Large intestine (tissue), 3 donors: ENCODE measurements at regions not wholly inside any gene's neighbourhood (a gene's known extent, or its start where the extent isn't known, plus 50 kb on each side); places are given as distances from the start of the nearest gene placed in this dataset.
A peak's percentile ranks its signal among the peaks of the same experiment; 100 is the strongest.

Source experiments
- DNase-seq, 2 donors: peaks; one replicate each; pipeline versions ENCODE4 v3.0.0 to v3.0.0-alpha.2; 2013
- H3K27ac ChIP-seq: one replicate; pipeline ENCODE4 v1.5.1; 2013; ENCODE audit warnings: low read length
- H3K27me3 ChIP-seq: 2 replicates; pipeline ENCODE4 v1.6.1; 2013; ENCODE audit warnings: low read length; ENCODE audit not compliant: control insufficient read depth, insufficient read depth
- H3K36me3 ChIP-seq: 2 replicates; pipeline ENCODE4 v1.6.1; 2013; ENCODE audit warnings: low read length; ENCODE audit not compliant: control insufficient read depth, insufficient read depth
- H3K4me1 ChIP-seq: one replicate; pipeline ENCODE4 v1.6.1; 2013; ENCODE audit warnings: low read length; ENCODE audit not compliant: control insufficient read depth, insufficient read depth
- H3K4me3 ChIP-seq: one replicate; pipeline ENCODE4 v1.5.1; 2013; ENCODE audit warnings: low read length
- H3K9me3 ChIP-seq: one replicate; pipeline ENCODE4 v1.6.1; 2013; ENCODE audit warnings: mild to moderate bottlenecking, low read depth, low read length, moderate library complexity; ENCODE audit not compliant: control insufficient read depth
- WGBS: methylation state at CpG from one replicate; pipeline ENCODE4 v1.1.5; 2013; ENCODE audit warnings: low lambda C conversion rate; ENCODE audit not compliant: insufficient coverage; 5-methylcytosine and 5-hydroxymethylcytosine counted together

- Histone ChIP-seq H3K9me3 (no peaks in the 10 kb centered on the region), H3K36me3 (no peaks in the 10 kb centered on the region), H3K4me3 (no peak overlapping the region), H3K27ac (no peak overlapping the region), H3K27me3 (no peaks in the 10 kb centered on the region), H3K4me1 (no peaks in the 10 kb centered on the region)
- no peak for DNase-seq
- WGBS = 60% methylated on average over 1 of the region's 2 CpGs
Measured at GRCh38 chr10:57222603-57223002, 861.5 kb upstream of the ZWINT start.

GRCh38 chr10:57222129-57222528, 861.1 kb upstream of the ZWINT start:
- no peak for DNase-seq
- H3K27ac ChIP-seq = no peak overlapping the region
- no peaks in the 10 kb centered on the region for H3K27me3 ChIP-seq
- WGBS = no CpG with 5 or more reads among the region's 3 CpGs
- H3K36me3 ChIP-seq = no peaks in the 10 kb centered on the region
- H3K4me3 ChIP-seq = no peak overlapping the region
- H3K4me1 ChIP-seq = no peaks in the 10 kb centered on the region
- H3K9me3 ChIP-seq = no peaks in the 10 kb centered on the region

DNA sequence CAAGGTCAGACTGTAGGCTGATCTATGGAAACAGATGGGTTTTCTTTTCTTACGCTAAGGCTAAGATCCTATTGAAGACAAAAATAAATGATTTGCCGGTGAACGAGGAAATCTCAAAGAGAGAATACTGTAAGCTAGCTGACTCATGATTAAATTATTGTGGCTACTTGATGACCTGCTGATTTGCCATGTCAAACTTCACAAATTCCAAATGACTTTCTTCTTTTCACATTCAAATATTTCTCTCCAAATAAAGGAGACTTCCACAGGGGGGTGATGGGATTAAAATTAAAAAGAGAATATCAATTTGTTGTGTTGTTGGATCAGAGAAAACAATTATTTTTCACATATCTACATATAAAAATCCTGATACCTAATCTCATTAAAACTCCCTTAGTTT, 860.6 kb upstream of the ZWINT start:
- no peak for DNase-seq
- no peaks in the 10 kb centered on the region for H3K27me3 ChIP-seq
- H3K4me1 ChIP-seq = no peaks in the 10 kb centered on the region
- WGBS = 68% methylated on average over 3 of the region's 3 CpGs
- H3K27ac ChIP-seq = no peak overlapping the region
- H3K36me3 ChIP-seq = no peaks in the 10 kb centered on the region
- H3K4me3 ChIP-seq = no peak overlapping the region
- H3K9me3 ChIP-seq = no peaks in the 10 kb centered on the region

DNA sequence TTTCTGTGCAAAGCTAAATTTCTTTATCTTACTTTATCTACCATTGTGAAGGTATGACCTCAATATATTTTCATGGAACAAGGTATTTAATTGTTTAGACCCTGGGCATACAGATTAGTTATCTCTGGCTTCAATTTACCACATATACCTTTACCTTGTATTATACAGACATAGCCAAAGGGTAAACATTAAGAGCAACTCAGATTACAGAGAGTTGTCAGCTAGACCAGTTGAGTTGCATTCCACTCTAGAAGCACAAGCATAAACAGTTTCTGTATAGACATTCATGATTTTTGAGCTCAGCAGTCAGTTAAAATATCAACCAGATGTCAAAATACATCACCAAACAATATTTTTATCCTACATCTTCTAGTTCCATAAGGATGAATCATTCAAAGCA, 857.3 kb upstream of the ZWINT start:
- no peak for DNase-seq
- Histone ChIP-seq H3K27ac (no peak overlapping the region), H3K36me3 (no peaks in the 10 kb centered on the region), H3K4me3 (no peak overlapping the region), H3K27me3 (no peaks in the 10 kb centered on the region), H3K4me1 (no peaks in the 10 kb centered on the region), H3K9me3 (no peaks in the 10 kb centered on the region)

DNA sequence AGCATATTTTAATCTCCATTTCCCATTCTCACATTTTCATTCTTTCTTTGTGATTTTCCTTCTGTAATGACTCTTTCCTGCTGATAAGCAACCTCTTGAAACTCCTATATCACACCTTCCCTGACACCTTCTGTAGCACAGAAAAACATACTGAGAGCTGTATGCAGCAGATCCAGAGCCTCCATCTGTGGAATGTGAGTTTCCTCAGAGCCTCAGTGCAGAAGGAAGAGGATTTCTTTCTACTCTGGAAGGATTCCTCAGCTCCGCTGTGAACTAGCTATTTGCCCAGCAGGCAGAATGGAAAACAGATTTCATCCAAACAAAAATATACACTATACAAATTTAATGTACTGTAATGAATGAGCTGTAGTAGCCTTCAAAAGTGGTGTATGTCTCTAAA, 841.3 kb upstream of the ZWINT start:
- no peaks in the 10 kb centered on the region for H3K27me3 ChIP-seq
- no peak for DNase-seq
- 86% methylated on average over 1 of the region's 1 CpG for WGBS
- no peaks in the 10 kb centered on the region for H3K4me1 ChIP-seq
- H3K36me3 ChIP-seq = no peaks in the 10 kb centered on the region
- no peak overlapping the region for H3K27ac ChIP-seq
- H3K9me3 ChIP-seq = no peaks in the 10 kb centered on the region
- no peak overlapping the region for H3K4me3 ChIP-seq

- Histone ChIP-seq H3K27me3 (no peaks in the 10 kb centered on the region), H3K36me3 (no peaks in the 10 kb centered on the region), H3K4me1 (no peaks in the 10 kb centered on the region), H3K9me3 (no peaks in the 10 kb centered on the region), H3K4me3 (no peak overlapping the region), H3K27ac (no peak overlapping the region)
- WGBS = no CpG with 5 or more reads among the region's 1 CpG
- no peak for DNase-seq
Measured at GRCh38 chr10:57188846-57189245, 827.8 kb upstream of the ZWINT start.

DNA sequence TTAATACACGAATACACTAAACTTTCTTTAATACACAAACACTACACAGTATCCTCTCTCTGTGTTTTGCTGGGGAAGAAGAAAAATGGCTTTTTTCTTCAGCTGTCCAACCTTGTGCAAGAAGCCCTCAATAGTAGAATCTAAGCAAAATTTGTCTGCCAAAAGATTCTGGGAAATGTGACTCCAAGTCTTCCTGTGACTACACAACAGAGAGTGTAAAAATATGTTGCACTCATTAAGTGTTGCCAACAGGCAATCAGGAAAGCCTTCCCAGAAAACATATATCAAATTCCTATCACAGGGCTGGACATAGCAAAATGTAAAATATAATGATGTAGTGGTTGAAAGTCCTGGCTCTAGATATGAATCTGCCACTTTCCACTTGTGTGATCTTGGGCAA, 825.1 kb upstream of the ZWINT start:
- Histone ChIP-seq H3K4me3 (no peak overlapping the region), H3K9me3 (no peaks in the 10 kb centered on the region), H3K27me3 (no peaks in the 10 kb centered on the region), H3K27ac (no peak overlapping the region), H3K4me1 (no peaks in the 10 kb centered on the region), H3K36me3 (no peaks in the 10 kb centered on the region)
- WGBS = 80% methylated on average over 1 of the region's 1 CpG
- no peak for DNase-seq

DNA sequence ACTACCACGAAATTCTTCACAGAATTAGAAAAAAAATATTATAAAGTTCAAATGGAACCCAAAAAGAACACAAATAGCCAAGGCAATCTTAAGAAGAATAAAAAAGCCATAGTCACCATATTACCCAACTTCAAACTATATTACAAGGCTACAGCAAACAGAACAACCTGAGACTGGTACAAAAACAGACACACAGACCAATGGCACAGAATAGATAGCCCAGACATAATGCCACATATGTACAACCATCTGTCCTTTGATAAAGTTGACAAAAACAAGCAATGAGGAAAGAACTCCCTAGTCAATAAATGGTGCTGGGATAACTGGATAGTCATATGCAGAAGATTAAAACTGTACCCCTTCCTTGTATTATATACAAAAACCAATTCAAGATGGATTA, 808.5 kb upstream of the ZWINT start:
- Histone ChIP-seq H3K9me3 (no peaks in the 10 kb centered on the region), H3K4me1 (no peaks in the 10 kb centered on the region), H3K27me3 (no peaks in the 10 kb centered on the region), H3K36me3 (no peaks in the 10 kb centered on the region), H3K27ac (no peak overlapping the region), H3K4me3 (no peak overlapping the region)
- no peak for DNase-seq
- 0% methylated on average over 1 of the region's 1 CpG for WGBS

GRCh38 chr10:57168611-57169240, 807.7 kb upstream of the ZWINT start:
- Histone ChIP-seq H3K36me3 (no peaks in the 10 kb centered on the region), H3K27ac (no peak overlapping the region), H3K4me3 (no peak overlapping the region), H3K9me3 (no peaks in the 10 kb centered on the region), H3K4me1 (no peaks in the 10 kb centered on the region), H3K27me3 (no peaks in the 10 kb centered on the region)
- DNase-seq = no peak
- no CpG with 5 or more reads among the region's 4 CpGs for WGBS

GRCh38 chr10:57165671-57166070, 804.6 kb upstream of the ZWINT start:
- Histone ChIP-seq H3K36me3 (no peaks in the 10 kb centered on the region), H3K27ac (no peak overlapping the region), H3K4me1 (no peaks in the 10 kb centered on the region), H3K9me3 (no peaks in the 10 kb centered on the region), H3K27me3 (no peaks in the 10 kb centered on the region), H3K4me3 (no peak overlapping the region)
- WGBS = 80% methylated on average over 1 of the region's 2 CpGs
- no peak for DNase-seq

- H3K27ac ChIP-seq = no peak overlapping the region
- H3K4me1 ChIP-seq = no peaks in the 10 kb centered on the region
- no peaks in the 10 kb centered on the region for H3K36me3 ChIP-seq
- no peaks in the 10 kb centered on the region for H3K27me3 ChIP-seq
- DNase-seq = peak; percentile 4 to 13
- H3K4me3 ChIP-seq = no peak overlapping the region
- H3K9me3 ChIP-seq = no peaks in the 10 kb centered on the region
- WGBS = 80% methylated on average over 1 of the region's 4 CpGs
Measured at GRCh38 chr10:57162231-57162630, 801.2 kb upstream of the ZWINT start.
